IMR-90 (cell line): ENCODE measurements at regions not wholly inside any gene's neighbourhood (a gene's known extent, or its start where the extent isn't known, plus 50 kb on each side); places are given as distances from the start of the nearest gene placed in this dataset.

ENCODE experiments used
- ATAC-seq: fragments of 200-7000 bp; cut with Tn5 transposase; 2 replicates; pipeline ENCODE4 v1.9.1; 2020; ENCODE audit warnings: low read depth, mild to moderate bottlenecking, moderate library complexity
- BruUV-seq: library from RNA; stranded (reverse); fragments of 400-500 nt; replicated peaks from 2 replicates; lab custom pipeline; 2021; lab: Mats Ljungman, UMichigan
- CTCF ChIA-PET: fragments of 300-600 bp; formaldehyde crosslinking; extraction: SDS; loops from one replicate; lab custom pipeline; 2021; ENCODE audit warnings: antibody characterized with exemption; lab: Yijun Ruan, JAX
- POLR2A ChIA-PET: fragments of 300-600 bp; sonication (Branson Sonifier 250); formaldehyde crosslinking; loops from one replicate; lab custom pipeline; 2022; ENCODE audit warnings: antibody characterized with exemption; ENCODE audit not compliant: unreplicated experiment; lab: Charles Lee
- DNase-seq: peaks from one replicate; pipeline ENCODE4 v3.0.0; 2013
- H2AFZ ChIP-seq: replicated peaks from 2 replicates; pipeline ENCODE3; 2013; ENCODE audit warnings: low read length, mild to moderate bottlenecking; ENCODE audit not compliant: poor library complexity
- H2AK5ac ChIP-seq: 2 replicates; pipeline ENCODE4 v1.6.1; 2013; ENCODE audit warnings: low read depth, low read length, inconsistent platforms
- H2AK9ac ChIP-seq: replicated peaks from 2 replicates; pipeline ENCODE3; 2013; ENCODE audit warnings: mild to moderate bottlenecking, low read depth, low read length, moderate library complexity; ENCODE audit not compliant: poor library complexity
- H2BK120ac ChIP-seq: 2 replicates; pipeline ENCODE4 v1.6.1; 2013; ENCODE audit warnings: low read depth, low read length, inconsistent platforms
- H2BK15ac ChIP-seq: 3 replicates; pipeline ENCODE4 v1.6.1; 2013; ENCODE audit warnings: low read depth, low read length, inconsistent platforms
- H2BK20ac ChIP-seq: 2 replicates; pipeline ENCODE4 v1.6.1; 2013; ENCODE audit warnings: low read depth, mild to moderate bottlenecking, inconsistent platforms, low read length, moderate library complexity
- H2BK5ac ChIP-seq: 2 replicates; pipeline ENCODE4 v1.6.1; 2013; ENCODE audit warnings: mild to moderate bottlenecking, low read depth, low read length, inconsistent platforms; ENCODE audit not compliant: poor library complexity, severe bottlenecking
- H3K14ac ChIP-seq: replicated peaks from 2 replicates; pipeline ENCODE4 v1.6.1; 2013; ENCODE audit warnings: low read depth, low read length, inconsistent platforms
- H3K18ac ChIP-seq: 2 replicates; pipeline ENCODE4 v1.6.1; 2013; ENCODE audit warnings: low read depth, low read length, control low read depth
- H3K23ac ChIP-seq: 2 replicates; pipeline ENCODE4 v1.6.1; 2013; ENCODE audit warnings: low read depth, low read length, inconsistent platforms
- H3K27ac ChIP-seq: 2 replicates; pipeline ENCODE4 v1.5.1; 2013; ENCODE audit warnings: mild to moderate bottlenecking, control low read depth, low read length; ENCODE audit not compliant: insufficient read depth
- H3K27me3 ChIP-seq: 2 replicates; pipeline ENCODE4 v1.6.1; 2013; ENCODE audit warnings: low read length; ENCODE audit not compliant: control insufficient read depth, insufficient read depth
- H3K36me3 ChIP-seq: 2 replicates; pipeline ENCODE4 v1.6.1; 2013; ENCODE audit warnings: low read length, mixed read lengths; ENCODE audit not compliant: control insufficient read depth, insufficient read depth
- H3K4ac ChIP-seq: 2 replicates; pipeline ENCODE4 v1.6.1; 2013; ENCODE audit warnings: low read depth, low read length, inconsistent platforms
- H3K4me1 ChIP-seq: 2 replicates; pipeline ENCODE4 v1.6.1; 2013; ENCODE audit warnings: low read length, mixed read lengths; ENCODE audit not compliant: control insufficient read depth, insufficient read depth
- H3K4me2 ChIP-seq: 2 replicates; pipeline ENCODE4 v1.6.1; 2013; ENCODE audit warnings: low read depth, mild to moderate bottlenecking, control low read depth, low read length, moderate library complexity
- H3K4me3 ChIP-seq: 2 replicates; pipeline ENCODE4 v1.5.1; 2013; ENCODE audit warnings: low read depth, mild to moderate bottlenecking, control low read depth, low read length, moderate library complexity; ENCODE audit not compliant: insufficient read depth
- H3K56ac ChIP-seq: 2 replicates; pipeline ENCODE4 v1.6.1; 2013; ENCODE audit warnings: low read length, inconsistent platforms; ENCODE audit not compliant: insufficient read depth; ENCODE audit errors: extremely low read depth
- H3K79me1 ChIP-seq, 2 experiments: 2 replicates each; pipeline ENCODE4 v1.6.1; 2013; ENCODE audit warnings: low read length in 2 of 2, inconsistent platforms in 1 of 2, low read depth in 1 of 2
- H3K9ac ChIP-seq: 2 replicates; pipeline ENCODE4 v1.6.1; 2013; ENCODE audit warnings: low read depth, low read length, control low read depth
- H3K9me1 ChIP-seq: 2 replicates; pipeline ENCODE4 v1.6.1; 2013; ENCODE audit warnings: low read length, inconsistent platforms; ENCODE audit not compliant: insufficient read depth
- H3K9me3 ChIP-seq: 2 replicates; pipeline ENCODE4 v1.6.1; 2013; ENCODE audit warnings: low read length; ENCODE audit not compliant: control insufficient read depth, insufficient read depth
- H4K20me1 ChIP-seq: 2 replicates; pipeline ENCODE4 v1.6.1; 2013; ENCODE audit warnings: low read length, inconsistent platforms; ENCODE audit not compliant: insufficient read depth
- H4K5ac ChIP-seq: 2 replicates; pipeline ENCODE4 v1.6.1; 2013; ENCODE audit warnings: mild to moderate bottlenecking, low read depth, low read length, control low read depth
- H4K8ac ChIP-seq, 2 experiments: 2 replicates each; pipeline ENCODE4 v1.6.1; 2013; ENCODE audit warnings: low read depth in 2 of 2, low read length in 2 of 2, control low read depth in 1 of 2, inconsistent platforms in 1 of 2
- H4K91ac ChIP-seq: 2 replicates; pipeline ENCODE4 v1.6.1; 2013; ENCODE audit warnings: low read depth, low read length, inconsistent platforms; ENCODE audit not compliant: insufficient read depth
- CEBPB ChIP-seq: IDR thresholded peaks from 2 replicates; pipeline ENCODE4 v1.6.1; 2012; ENCODE audit warnings: low read depth, low read length, improper control_type of control experiment
- MXI1 ChIP-seq: IDR thresholded peaks from 2 replicates; pipeline ENCODE4 v1.6.1; 2012; ENCODE audit warnings: low read depth, mild to moderate bottlenecking, low read length, moderate library complexity, borderline replicate concordance
- WGBS, 2 experiments: methylation state at CpG; one replicate each; pipeline versions ENCODE4 v1.1.5 to v1.1.7; 2013; ENCODE audit warnings: missing lambda C conversion rate in 2 of 2; ENCODE audit not compliant: insufficient read length in 1 of 2; ENCODE audit errors: extremely low coverage in 2 of 2; 5-methylcytosine and 5-hydroxymethylcytosine counted together
- dilution Hi-C: fragments of 300-500 bp; cut with HindIII; formaldehyde crosslinking; loops from one replicate; pipeline ENCODE4 v1.14.3; 2018; ENCODE audit warnings: low sequenced_read_pairs; ENCODE audit not compliant: unreplicated experiment
- in situ Hi-C: fragments of 300-500 bp; cut with MboI; formaldehyde crosslinking; loops from 3 replicates; pipeline ENCODE4 v1.14.3; 2019; ENCODE audit warnings: low sequenced_read_pairs, inconsistent platforms, mixed read lengths
- intact Hi-C: fragments of 100-400 bp; cut with micrococcal nuclease; formaldehyde crosslinking; loops from 2 replicates; pipeline ENCODE4 v1.10.0; 2022
- TF ChIP-seq, protein P1 (sequence below): fragments of 150-350 bp; IDR thresholded peaks from 2 replicates; pipeline ENCODE4 v1.6.1; 2017; ENCODE audit warnings: mild to moderate bottlenecking, antibody characterized with exemption, low read length, low read depth

DNA sequence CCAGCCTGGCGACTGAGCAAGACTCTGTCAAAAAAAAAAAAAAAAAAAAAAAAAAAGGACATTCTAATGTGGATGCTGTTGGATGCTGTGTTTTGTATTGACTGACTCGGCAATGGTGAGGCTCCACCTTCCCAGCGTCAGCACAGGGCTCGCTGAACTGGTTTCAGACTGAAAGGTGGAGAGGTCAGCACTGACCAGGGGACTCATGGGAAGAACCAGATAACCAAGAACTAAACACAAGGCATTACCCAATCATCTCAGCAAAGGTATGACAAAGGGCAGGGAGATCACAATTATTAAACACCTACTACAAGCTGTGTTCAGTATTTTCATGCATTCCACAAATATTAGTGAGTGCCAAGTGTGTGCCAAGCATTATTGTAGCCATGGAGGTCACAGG is 103.2 kb downstream of the LRATD1 start:
- H3K4me1 ChIP-seq, result no peaks in the 10 kb centered on the region
- no peaks in the 10 kb centered on the region for H3K9me1 ChIP-seq
- no peak for ATAC-seq
- H2BK15ac ChIP-seq, result no peak overlapping the region
- intact Hi-C loops (no loop called here), in situ Hi-C loops (no loop called here), dilution Hi-C loops (no loop called here)
- H3K18ac ChIP-seq, result no peak overlapping the region
- H3K36me3 ChIP-seq, result no peaks in the 10 kb centered on the region
- H3K56ac ChIP-seq, result no peak overlapping the region
- TF ChIP-seq CEBPB, result no peak
- TF ChIP-seq, protein P1, sequence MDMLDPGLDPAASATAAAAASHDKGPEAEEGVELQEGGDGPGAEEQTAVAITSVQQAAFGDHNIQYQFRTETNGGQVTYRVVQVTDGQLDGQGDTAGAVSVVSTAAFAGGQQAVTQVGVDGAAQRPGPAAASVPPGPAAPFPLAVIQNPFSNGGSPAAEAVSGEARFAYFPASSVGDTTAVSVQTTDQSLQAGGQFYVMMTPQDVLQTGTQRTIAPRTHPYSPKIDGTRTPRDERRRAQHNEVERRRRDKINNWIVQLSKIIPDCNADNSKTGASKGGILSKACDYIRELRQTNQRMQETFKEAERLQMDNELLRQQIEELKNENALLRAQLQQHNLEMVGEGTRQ, result no peak
- TF ChIP-seq MXI1, result no peak
- H2AK9ac ChIP-seq, result no peak overlapping the region
- no CpG with 5 or more reads among the region's 4 CpGs for WGBS, 2 experiments
- DNase-seq, result no peak
- ChIA-PET CTCF (no interaction called here), POLR2A (no interaction called here)
- H3K9ac ChIP-seq, result no peak overlapping the region
- no peak overlapping the region for H4K91ac ChIP-seq
- no peak overlapping the region for H3K4ac ChIP-seq
- H2BK20ac ChIP-seq, result no peak overlapping the region
- no peak overlapping the region for H3K4me3 ChIP-seq
- no peak overlapping the region for H2BK120ac ChIP-seq
- H3K27ac ChIP-seq, result no peak overlapping the region
- no peak overlapping the region for H2AFZ ChIP-seq
- H4K8ac ChIP-seq, result no peak overlapping the region
- no peaks in the 10 kb centered on the region for H3K79me1 ChIP-seq
- no peak overlapping the region for H3K23ac ChIP-seq
- H3K27me3 ChIP-seq, result no peaks in the 10 kb centered on the region
- H2AK5ac ChIP-seq, result no peak overlapping the region
- peaks cover 6% of the 10 kb centered on the region for H3K9me3 ChIP-seq
- no peak overlapping the region for H2BK5ac ChIP-seq
- H4K20me1 ChIP-seq, result no peaks in the 10 kb centered on the region
- no peak overlapping the region for H3K4me2 ChIP-seq
- no TSS peak for BruUV-seq
- no peak overlapping the region for H4K5ac ChIP-seq
- H3K14ac ChIP-seq, result no peak overlapping the region
